ENCODE measurements at regions not wholly inside any gene's neighbourhood (a gene's known extent, or its start where the extent isn't known, plus 50 kb on each side); places are given as distances from the start of the nearest gene placed in this dataset.
"Not testable (repeated sequence)": the region's sequence is repeated elsewhere in the genome, so short reads cannot be mapped to it uniquely, and the experiment has no call there.

- DNase-seq, result no peak
These were observed 451.0 kb upstream of the DDI1 start for GRCh38 chr11:103585401-103585800.

- DNase-seq, result no peak
These were observed 450.5 kb upstream of the DDI1 start for GRCh38 chr11:103585911-103586310.

GRCh38 chr11:103586756-103587155 is 449.7 kb upstream of the DDI1 start:
- no peak for DNase-seq

GRCh38 chr11:103587901-103588788 is 448.3 kb upstream of the DDI1 start:
- peak; percentile 4 for DNase-seq

GRCh38 chr11:103591554-103591953 is 444.9 kb upstream of the DDI1 start:
- no peak for DNase-seq

- no peak for DNase-seq
These were observed 442.2 kb upstream of the DDI1 start for GRCh38 chr11:103594283-103594682.

- DNase-seq, result no peak
These were observed 440.1 kb upstream of the DDI1 start for GRCh38 chr11:103596315-103596714.

- peak; percentile 76 for DNase-seq
These were observed 435.1 kb upstream of the DDI1 start for GRCh38 chr11:103601225-103601846.

- no peak for DNase-seq
These were observed 433.6 kb upstream of the DDI1 start for GRCh38 chr11:103602840-103603239.

GRCh38 chr11:103604310-103604709 is 432.1 kb upstream of the DDI1 start:
- DNase-seq, result no peak

GRCh38 chr11:103608566-103608965 is 427.9 kb upstream of the DDI1 start:
- no peak for DNase-seq

GRCh38 chr11:103609117-103610066 is 427.0 kb upstream of the DDI1 start:
- no peak for DNase-seq

- DNase-seq, result no peak
These were observed 426.0 kb upstream of the DDI1 start for GRCh38 chr11:103610435-103610834.

GRCh38 chr11:103611526-103612260 is 424.7 kb upstream of the DDI1 start:
- not testable (repeated sequence) for DNase-seq

GRCh38 chr11:103612451-103612850 is 424.0 kb upstream of the DDI1 start:
- peak; percentile 6 for DNase-seq

GRCh38 chr11:103616586-103616985 is 419.9 kb upstream of the DDI1 start:
- not testable (repeated sequence) for DNase-seq

GRCh38 chr11:103618528-103618927 is 417.9 kb upstream of the DDI1 start:
- DNase-seq, result no peak

GRCh38 chr11:103619480-103619879 is 417.0 kb upstream of the DDI1 start:
- DNase-seq, result no peak

GRCh38 chr11:103619938-103620337 is 416.5 kb upstream of the DDI1 start:
- DNase-seq, result no peak

GRCh38 chr11:103622296-103622695 is 414.1 kb upstream of the DDI1 start:
- DNase-seq, result no peak

- DNase-seq, result no peak
These were observed 412.5 kb upstream of the DDI1 start for GRCh38 chr11:103623933-103624332.
